Panc1 (cell line): ENCODE measurements at regions not wholly inside any gene's neighbourhood (a gene's known extent, or its start where the extent isn't known, plus 50 kb on each side); places are given as distances from the start of the nearest gene placed in this dataset.
A peak's percentile ranks its signal among the peaks of the same experiment; 100 is the strongest.

Experiments used
- SIN3A ChIP-seq: IDR thresholded peaks from 2 replicates; pipeline ENCODE4 v1.6.1; 2012; ENCODE audit warnings: low read depth, mild to moderate bottlenecking, low read length, moderate library complexity, borderline replicate concordance; ENCODE audit not compliant: insufficient read depth
- TF ChIP-seq, protein P1 (sequence below): fragments of 450-650 bp; IDR thresholded peaks from 2 replicates; pipeline ENCODE4 v1.5.1; 2017; ENCODE audit warnings: mild to moderate bottlenecking
- TF ChIP-seq, protein P2 (sequence below), 2 experiments: IDR thresholded peaks; 2 replicates each; pipeline ENCODE4 v1.6.1; 2011 to 2012; ENCODE audit warnings: low read depth in 2 of 2, control low read depth in 1 of 2, low read length in 1 of 2, mild to moderate bottlenecking in 1 of 2, moderate library complexity in 1 of 2; ENCODE audit not compliant: insufficient read depth in 1 of 2

DNA sequence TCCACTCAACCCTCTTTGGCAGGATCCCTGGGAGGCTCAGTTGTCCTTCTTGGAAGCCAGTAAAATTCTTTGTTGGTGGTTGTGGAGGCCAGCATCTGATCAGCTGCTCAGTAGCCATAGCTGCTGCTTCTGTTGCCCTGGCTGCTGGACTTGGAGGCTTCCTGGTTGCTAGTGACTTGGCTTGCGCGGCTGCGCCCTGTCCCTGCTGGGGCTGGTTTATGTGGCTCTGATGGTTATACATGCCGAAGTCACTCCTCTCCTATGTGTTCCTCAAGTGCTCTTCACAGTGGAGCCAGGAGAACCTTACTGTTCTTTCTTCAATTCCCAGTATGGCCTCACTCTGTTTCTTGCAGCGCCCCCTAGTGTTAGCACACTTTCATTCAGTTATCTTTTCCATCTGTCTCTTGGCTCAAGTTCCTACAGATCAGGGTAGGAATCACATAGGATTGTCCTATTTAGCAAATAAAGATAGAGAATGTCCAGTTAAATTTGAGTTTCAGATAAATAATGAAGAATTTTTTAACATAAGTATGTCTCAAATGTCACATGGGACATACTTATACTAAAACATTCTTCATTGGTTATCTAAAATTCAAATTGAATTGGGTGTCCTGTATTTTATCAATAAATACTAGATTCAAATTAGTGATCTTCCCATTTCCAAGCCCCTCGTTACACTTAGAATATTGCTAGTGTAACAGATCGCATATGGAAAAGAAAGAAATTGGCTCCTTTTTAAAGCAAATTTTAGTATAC, 176.5 kb downstream of the TGFB2 start:
- TF ChIP-seq, protein P1, sequence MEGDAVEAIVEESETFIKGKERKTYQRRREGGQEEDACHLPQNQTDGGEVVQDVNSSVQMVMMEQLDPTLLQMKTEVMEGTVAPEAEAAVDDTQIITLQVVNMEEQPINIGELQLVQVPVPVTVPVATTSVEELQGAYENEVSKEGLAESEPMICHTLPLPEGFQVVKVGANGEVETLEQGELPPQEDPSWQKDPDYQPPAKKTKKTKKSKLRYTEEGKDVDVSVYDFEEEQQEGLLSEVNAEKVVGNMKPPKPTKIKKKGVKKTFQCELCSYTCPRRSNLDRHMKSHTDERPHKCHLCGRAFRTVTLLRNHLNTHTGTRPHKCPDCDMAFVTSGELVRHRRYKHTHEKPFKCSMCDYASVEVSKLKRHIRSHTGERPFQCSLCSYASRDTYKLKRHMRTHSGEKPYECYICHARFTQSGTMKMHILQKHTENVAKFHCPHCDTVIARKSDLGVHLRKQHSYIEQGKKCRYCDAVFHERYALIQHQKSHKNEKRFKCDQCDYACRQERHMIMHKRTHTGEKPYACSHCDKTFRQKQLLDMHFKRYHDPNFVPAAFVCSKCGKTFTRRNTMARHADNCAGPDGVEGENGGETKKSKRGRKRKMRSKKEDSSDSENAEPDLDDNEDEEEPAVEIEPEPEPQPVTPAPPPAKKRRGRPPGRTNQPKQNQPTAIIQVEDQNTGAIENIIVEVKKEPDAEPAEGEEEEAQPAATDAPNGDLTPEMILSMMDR = peak; percentile 74
- TF ChIP-seq, protein P2, sequence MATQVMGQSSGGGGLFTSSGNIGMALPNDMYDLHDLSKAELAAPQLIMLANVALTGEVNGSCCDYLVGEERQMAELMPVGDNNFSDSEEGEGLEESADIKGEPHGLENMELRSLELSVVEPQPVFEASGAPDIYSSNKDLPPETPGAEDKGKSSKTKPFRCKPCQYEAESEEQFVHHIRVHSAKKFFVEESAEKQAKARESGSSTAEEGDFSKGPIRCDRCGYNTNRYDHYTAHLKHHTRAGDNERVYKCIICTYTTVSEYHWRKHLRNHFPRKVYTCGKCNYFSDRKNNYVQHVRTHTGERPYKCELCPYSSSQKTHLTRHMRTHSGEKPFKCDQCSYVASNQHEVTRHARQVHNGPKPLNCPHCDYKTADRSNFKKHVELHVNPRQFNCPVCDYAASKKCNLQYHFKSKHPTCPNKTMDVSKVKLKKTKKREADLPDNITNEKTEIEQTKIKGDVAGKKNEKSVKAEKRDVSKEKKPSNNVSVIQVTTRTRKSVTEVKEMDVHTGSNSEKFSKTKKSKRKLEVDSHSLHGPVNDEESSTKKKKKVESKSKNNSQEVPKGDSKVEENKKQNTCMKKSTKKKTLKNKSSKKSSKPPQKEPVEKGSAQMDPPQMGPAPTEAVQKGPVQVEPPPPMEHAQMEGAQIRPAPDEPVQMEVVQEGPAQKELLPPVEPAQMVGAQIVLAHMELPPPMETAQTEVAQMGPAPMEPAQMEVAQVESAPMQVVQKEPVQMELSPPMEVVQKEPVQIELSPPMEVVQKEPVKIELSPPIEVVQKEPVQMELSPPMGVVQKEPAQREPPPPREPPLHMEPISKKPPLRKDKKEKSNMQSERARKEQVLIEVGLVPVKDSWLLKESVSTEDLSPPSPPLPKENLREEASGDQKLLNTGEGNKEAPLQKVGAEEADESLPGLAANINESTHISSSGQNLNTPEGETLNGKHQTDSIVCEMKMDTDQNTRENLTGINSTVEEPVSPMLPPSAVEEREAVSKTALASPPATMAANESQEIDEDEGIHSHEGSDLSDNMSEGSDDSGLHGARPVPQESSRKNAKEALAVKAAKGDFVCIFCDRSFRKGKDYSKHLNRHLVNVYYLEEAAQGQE (IDR thresholded peaks at IDR 0.05; ENCODE audit: insufficient read depth in 1 of 2, low read depth in 2 of 2, low read length in 1 of 2) = no peak
- TF ChIP-seq SIN3A = no peak
